ENCODE measurements at regions not wholly inside any gene's neighbourhood (a gene's known extent, or its start where the extent isn't known, plus 50 kb on each side); places are given as distances from the start of the nearest gene placed in this dataset.

DNA sequence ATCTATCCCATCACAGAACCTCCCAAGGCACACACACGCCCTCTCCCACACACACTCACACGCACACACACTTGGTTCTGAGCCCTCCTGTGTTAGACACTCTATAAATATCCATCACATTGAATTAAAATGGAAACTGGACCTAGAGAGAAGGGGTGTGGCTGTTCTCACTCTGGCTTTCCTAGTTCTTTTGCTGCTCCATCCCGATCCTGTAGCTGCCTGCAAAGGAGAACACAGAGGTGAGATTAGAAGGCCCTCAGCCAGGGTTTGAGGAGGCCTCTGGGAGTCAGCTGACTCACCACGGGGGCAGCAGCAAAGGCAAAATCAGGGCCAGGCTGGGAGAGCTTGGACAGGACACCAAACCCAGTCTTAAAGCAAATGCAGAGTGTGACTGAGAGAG is 192.3 kb upstream of the CADM1 start:
- no peaks in the 10 kb centered on the region for H3K36me3 ChIP-seq (ENCODE audit: insufficient read depth)
- no peaks in the 10 kb centered on the region for H3K79me2 ChIP-seq (replicated peaks; ENCODE audit: insufficient read depth)
- ATAC-seq = no peak
- no peak for TF ChIP-seq POLR2AphosphoS5 (IDR thresholded peaks at IDR 0.05; ENCODE audit: low read depth)
- no peak for TF ChIP-seq STAT1 (IDR thresholded peaks at IDR 0.05; ENCODE audit: unreplicated experiment)
- TF ChIP-seq JUNB (IDR thresholded peaks at IDR 0.05; ENCODE audit: unreplicated experiment) = no peak
- no peak overlapping the region for H3K27ac ChIP-seq (ENCODE audit: low read depth)
- Mint-ChIP-seq H3K4me3 (no peak overlapping the region), H3K27ac (no peak overlapping the region), H3K4me1 (peaks cover 19% of the 10 kb centered on the region), H3K36me3 (ENCODE audit: low read depth) (no peaks in the 10 kb centered on the region), H3K9me3 (no peaks in the 10 kb centered on the region; the same call in 2 of the 3 replicates), H3K27me3 (ENCODE audit: insufficient read depth, low read depth, poor library complexity) (peaks cover 7% of the 10 kb centered on the region)
- no peaks in the 10 kb centered on the region for H4K20me1 ChIP-seq (replicated peaks; ENCODE audit: insufficient read depth)
- DNase-seq (ENCODE audit: low spot score) = no peak
- H3K27me3 ChIP-seq (ENCODE audit: insufficient read depth) = no peaks in the 10 kb centered on the region
- no peaks in the 10 kb centered on the region for H3F3A ChIP-seq (replicated peaks; ENCODE audit: low read depth)
- no peak overlapping the region; the same call in 1 of the 2 replicates for H2AFZ ChIP-seq
- no peaks in the 10 kb centered on the region for H3K4me1 ChIP-seq (ENCODE audit: insufficient read depth)
- no peak overlapping the region for H3K4me2 ChIP-seq
- no peak overlapping the region for H3K4me3 ChIP-seq
- H3K9me2 ChIP-seq (ENCODE audit: insufficient read depth) = no peaks in the 10 kb centered on the region

DNA sequence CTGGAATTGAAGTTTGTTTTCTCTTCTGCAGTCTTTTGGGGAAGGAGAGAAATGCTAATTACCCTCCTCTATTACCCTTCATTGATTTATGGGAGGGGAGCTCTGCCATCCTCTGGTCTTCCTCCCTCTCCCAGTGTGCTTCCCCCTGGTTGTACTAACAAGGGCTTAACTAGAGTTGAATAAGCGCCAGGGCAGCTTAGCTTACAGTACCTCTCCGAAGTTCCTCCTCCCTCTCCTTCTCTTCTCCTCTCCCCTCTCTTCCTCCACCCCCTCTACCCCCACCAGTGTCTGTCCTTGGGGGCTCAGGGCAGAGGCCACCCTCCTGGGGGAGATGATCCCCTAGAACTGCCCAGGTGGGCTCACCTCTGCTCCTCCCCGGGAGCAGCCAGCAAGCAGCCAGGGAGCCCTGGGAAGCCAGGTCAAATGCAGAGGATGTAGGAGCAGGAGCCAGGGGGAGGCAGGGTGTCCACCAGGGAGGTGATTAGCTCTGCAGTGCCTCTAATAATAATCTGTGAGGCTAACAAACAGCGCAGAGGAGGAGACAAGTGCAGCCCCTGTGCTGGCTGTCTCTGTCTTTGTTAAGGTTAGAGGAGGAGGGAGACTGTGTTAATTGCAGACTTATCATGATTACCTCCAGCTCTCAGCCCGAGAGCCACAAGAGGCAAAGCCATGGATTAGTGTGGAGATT is 191.6 kb upstream of the CADM1 start:
- H3K4me3 Mint-ChIP-seq = no peak overlapping the region
- Histone ChIP-seq H3K27ac (ENCODE audit: low read depth) (no peak overlapping the region), H3K4me3 (no peak overlapping the region), H3K36me3 (ENCODE audit: insufficient read depth) (no peaks in the 10 kb centered on the region), H3K79me2 (replicated peaks; ENCODE audit: insufficient read depth) (no peaks in the 10 kb centered on the region), H3K9me2 (ENCODE audit: insufficient read depth) (no peaks in the 10 kb centered on the region), H3K4me1 (ENCODE audit: insufficient read depth) (no peaks in the 10 kb centered on the region), H3K27me3 (ENCODE audit: insufficient read depth) (no peaks in the 10 kb centered on the region), H2AFZ (peak overlapping the region; percentile 66), H4K20me1 (replicated peaks; ENCODE audit: insufficient read depth) (no peaks in the 10 kb centered on the region), H3F3A (replicated peaks; ENCODE audit: low read depth) (no peaks in the 10 kb centered on the region), H3K4me2 (no peak overlapping the region)
- no peaks in the 10 kb centered on the region for H3K36me3 Mint-ChIP-seq (ENCODE audit: low read depth)
- DNase-seq (ENCODE audit: low spot score) (no peak), ATAC-seq (peak; percentile 70)
- H3K9me3 Mint-ChIP-seq = no peaks in the 10 kb centered on the region; the same call in 2 of the 3 replicates
- no peak overlapping the region for H3K27ac Mint-ChIP-seq
- H3K27me3 Mint-ChIP-seq (ENCODE audit: insufficient read depth, low read depth, poor library complexity) = peaks cover 6% of the 10 kb centered on the region
- H3K4me1 Mint-ChIP-seq = peaks cover 19% of the 10 kb centered on the region
- TF ChIP-seq, protein P1, sequence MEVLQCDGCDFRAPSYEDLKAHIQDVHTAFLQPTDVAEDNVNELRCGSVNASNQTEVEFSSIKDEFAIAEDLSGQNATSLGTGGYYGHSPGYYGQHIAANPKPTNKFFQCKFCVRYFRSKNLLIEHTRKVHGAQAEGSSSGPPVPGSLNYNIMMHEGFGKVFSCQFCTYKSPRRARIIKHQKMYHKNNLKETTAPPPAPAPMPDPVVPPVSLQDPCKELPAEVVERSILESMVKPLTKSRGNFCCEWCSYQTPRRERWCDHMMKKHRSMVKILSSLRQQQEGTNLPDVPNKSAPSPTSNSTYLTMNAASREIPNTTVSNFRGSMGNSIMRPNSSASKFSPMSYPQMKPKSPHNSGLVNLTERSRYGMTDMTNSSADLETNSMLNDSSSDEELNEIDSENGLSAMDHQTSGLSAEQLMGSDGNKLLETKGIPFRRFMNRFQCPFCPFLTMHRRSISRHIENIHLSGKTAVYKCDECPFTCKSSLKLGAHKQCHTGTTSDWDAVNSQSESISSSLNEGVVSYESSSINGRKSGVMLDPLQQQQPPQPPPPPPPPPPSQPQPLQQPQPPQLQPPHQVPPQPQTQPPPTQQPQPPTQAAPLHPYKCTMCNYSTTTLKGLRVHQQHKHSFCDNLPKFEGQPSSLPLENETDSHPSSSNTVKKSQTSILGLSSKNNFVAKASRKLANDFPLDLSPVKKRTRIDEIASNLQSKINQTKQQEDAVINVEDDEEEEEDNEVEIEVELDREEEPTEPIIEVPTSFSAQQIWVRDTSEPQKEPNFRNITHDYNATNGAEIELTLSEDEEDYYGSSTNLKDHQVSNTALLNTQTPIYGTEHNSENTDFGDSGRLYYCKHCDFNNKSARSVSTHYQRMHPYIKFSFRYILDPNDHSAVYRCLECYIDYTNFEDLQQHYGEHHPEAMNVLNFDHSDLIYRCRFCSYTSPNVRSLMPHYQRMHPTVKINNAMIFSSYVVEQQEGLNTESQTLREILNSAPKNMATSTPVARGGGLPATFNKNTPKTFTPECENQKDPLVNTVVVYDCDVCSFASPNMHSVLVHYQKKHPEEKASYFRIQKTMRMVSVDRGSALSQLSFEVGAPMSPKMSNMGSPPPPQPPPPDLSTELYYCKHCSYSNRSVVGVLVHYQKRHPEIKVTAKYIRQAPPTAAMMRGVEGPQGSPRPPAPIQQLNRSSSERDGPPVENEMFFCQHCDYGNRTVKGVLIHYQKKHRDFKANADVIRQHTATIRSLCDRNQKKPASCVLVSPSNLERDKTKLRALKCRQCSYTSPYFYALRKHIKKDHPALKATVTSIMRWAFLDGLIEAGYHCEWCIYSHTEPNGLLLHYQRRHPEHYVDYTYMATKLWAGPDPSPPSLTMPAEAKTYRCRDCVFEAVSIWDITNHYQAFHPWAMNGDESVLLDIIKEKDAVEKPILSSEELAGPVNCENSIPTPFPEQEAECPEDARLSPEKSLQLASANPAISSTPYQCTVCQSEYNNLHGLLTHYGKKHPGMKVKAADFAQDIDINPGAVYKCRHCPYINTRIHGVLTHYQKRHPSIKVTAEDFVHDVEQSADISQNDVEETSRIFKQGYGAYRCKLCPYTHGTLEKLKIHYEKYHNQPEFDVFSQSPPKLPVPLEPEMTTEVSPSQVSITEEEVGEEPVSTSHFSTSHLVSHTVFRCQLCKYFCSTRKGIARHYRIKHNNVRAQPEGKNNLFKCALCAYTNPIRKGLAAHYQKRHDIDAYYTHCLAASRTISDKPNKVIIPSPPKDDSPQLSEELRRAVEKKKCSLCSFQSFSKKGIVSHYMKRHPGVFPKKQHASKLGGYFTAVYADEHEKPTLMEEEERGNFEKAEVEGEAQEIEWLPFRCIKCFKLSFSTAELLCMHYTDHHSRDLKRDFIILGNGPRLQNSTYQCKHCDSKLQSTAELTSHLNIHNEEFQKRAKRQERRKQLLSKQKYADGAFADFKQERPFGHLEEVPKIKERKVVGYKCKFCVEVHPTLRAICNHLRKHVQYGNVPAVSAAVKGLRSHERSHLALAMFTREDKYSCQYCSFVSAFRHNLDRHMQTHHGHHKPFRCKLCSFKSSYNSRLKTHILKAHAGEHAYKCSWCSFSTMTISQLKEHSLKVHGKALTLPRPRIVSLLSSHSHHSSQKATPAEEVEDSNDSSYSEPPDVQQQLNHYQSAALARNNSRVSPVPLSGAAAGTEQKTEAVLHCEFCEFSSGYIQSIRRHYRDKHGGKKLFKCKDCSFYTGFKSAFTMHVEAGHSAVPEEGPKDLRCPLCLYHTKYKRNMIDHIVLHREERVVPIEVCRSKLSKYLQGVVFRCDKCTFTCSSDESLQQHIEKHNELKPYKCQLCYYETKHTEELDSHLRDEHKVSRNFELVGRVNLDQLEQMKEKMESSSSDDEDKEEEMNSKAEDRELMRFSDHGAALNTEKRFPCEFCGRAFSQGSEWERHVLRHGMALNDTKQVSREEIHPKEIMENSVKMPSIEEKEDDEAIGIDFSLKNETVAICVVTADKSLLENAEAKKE (CRISPR knock-in tag; IDR thresholded peaks at IDR 0.05) = no peak
- TF ChIP-seq ZNF114 (CRISPR knock-in tag; IDR thresholded peaks at IDR 0.05) (no peak), STAT1 (IDR thresholded peaks at IDR 0.05; ENCODE audit: unreplicated experiment) (no peak), EZH2 (IDR thresholded peaks at IDR 0.05; ENCODE audit: low read depth, unreplicated experiment) (no peak)
- TF ChIP-seq, protein P2, sequence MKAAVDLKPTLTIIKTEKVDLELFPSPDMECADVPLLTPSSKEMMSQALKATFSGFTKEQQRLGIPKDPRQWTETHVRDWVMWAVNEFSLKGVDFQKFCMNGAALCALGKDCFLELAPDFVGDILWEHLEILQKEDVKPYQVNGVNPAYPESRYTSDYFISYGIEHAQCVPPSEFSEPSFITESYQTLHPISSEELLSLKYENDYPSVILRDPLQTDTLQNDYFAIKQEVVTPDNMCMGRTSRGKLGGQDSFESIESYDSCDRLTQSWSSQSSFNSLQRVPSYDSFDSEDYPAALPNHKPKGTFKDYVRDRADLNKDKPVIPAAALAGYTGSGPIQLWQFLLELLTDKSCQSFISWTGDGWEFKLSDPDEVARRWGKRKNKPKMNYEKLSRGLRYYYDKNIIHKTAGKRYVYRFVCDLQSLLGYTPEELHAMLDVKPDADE (IDR thresholded peaks at IDR 0.05) = no peak
- TF ChIP-seq, protein P3, sequence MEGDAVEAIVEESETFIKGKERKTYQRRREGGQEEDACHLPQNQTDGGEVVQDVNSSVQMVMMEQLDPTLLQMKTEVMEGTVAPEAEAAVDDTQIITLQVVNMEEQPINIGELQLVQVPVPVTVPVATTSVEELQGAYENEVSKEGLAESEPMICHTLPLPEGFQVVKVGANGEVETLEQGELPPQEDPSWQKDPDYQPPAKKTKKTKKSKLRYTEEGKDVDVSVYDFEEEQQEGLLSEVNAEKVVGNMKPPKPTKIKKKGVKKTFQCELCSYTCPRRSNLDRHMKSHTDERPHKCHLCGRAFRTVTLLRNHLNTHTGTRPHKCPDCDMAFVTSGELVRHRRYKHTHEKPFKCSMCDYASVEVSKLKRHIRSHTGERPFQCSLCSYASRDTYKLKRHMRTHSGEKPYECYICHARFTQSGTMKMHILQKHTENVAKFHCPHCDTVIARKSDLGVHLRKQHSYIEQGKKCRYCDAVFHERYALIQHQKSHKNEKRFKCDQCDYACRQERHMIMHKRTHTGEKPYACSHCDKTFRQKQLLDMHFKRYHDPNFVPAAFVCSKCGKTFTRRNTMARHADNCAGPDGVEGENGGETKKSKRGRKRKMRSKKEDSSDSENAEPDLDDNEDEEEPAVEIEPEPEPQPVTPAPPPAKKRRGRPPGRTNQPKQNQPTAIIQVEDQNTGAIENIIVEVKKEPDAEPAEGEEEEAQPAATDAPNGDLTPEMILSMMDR (conservative IDR thresholded peaks at IDR 0.05; ENCODE audit: low read depth in 2 of 2) = no peak
